ENCODE measurements at regions not wholly inside any gene's neighbourhood (a gene's known extent, or its start where the extent isn't known, plus 50 kb on each side); places are given as distances from the start of the nearest gene placed in this dataset.

GRCh38 chr1:59171788-59172187 lies 125.1 kb upstream of the FGGY start:
- no peak for DNase-seq (ENCODE audit: low spot score)
- TF ChIP-seq CTCF (IDR thresholded peaks at IDR 0.05; ENCODE audit: extremely low read depth, insufficient read depth, missing control alignments) = no peak
- in situ Hi-C loops (cut with MboI; ENCODE audit: low pct_unique_long_range_greater_than_20kb, low sequenced_read_pairs, unreplicated experiment) = no loop called here

- in situ Hi-C loops (cut with MboI; ENCODE audit: low pct_unique_long_range_greater_than_20kb, low sequenced_read_pairs, unreplicated experiment) = no loop called here
- TF ChIP-seq CTCF (IDR thresholded peaks at IDR 0.05; ENCODE audit: extremely low read depth, insufficient read depth, missing control alignments) = no peak
- no peak for DNase-seq (ENCODE audit: low spot score)
Measured at GRCh38 chr1:59172693-59173092, 124.2 kb upstream of the FGGY start.

- in situ Hi-C loops (cut with MboI; ENCODE audit: low pct_unique_long_range_greater_than_20kb, low sequenced_read_pairs, unreplicated experiment) = no loop called here
- DNase-seq (ENCODE audit: low spot score) = no peak
- TF ChIP-seq CTCF (IDR thresholded peaks at IDR 0.05; ENCODE audit: extremely low read depth, insufficient read depth, missing control alignments) = no peak
Measured at GRCh38 chr1:59173721-59174120, 123.2 kb upstream of the FGGY start.

- in situ Hi-C loops (cut with MboI; ENCODE audit: low pct_unique_long_range_greater_than_20kb, low sequenced_read_pairs, unreplicated experiment) = no loop called here
- no peak for TF ChIP-seq CTCF (IDR thresholded peaks at IDR 0.05; ENCODE audit: extremely low read depth, insufficient read depth, missing control alignments)
- no peak for DNase-seq (ENCODE audit: low spot score)
Measured at GRCh38 chr1:59176471-59176870, 120.4 kb upstream of the FGGY start.

GRCh38 chr1:59177756-59178155 lies 119.1 kb upstream of the FGGY start:
- in situ Hi-C loops (cut with MboI; ENCODE audit: low pct_unique_long_range_greater_than_20kb, low sequenced_read_pairs, unreplicated experiment) = no loop called here
- no peak for DNase-seq (ENCODE audit: low spot score)
- no peak for TF ChIP-seq CTCF (IDR thresholded peaks at IDR 0.05; ENCODE audit: extremely low read depth, insufficient read depth, missing control alignments)

GRCh38 chr1:59178339-59179187 lies 118.3 kb upstream of the FGGY start:
- in situ Hi-C loops (cut with MboI; ENCODE audit: low pct_unique_long_range_greater_than_20kb, low sequenced_read_pairs, unreplicated experiment) = no loop called here
- DNase-seq (ENCODE audit: low spot score) = no peak
- no peak for TF ChIP-seq CTCF (IDR thresholded peaks at IDR 0.05; ENCODE audit: extremely low read depth, insufficient read depth, missing control alignments)
